Type B pancreatic cell (in vitro differentiated cells): ENCODE measurements at regions not wholly inside any gene's neighbourhood (a gene's known extent, or its start where the extent isn't known, plus 50 kb on each side); places are given as distances from the start of the nearest gene placed in this dataset.
A peak's percentile ranks its signal among the peaks of the same experiment; 100 is the strongest.

ENCODE experiments used
- DNase-seq: peaks from one replicate; pipeline ENCODE4 v3.0.0; 2021; ENCODE audit warnings: mixed read lengths; ENCODE audit not compliant: unreplicated experiment; ENCODE audit errors: extremely low spot score
- H3K27ac Mint-ChIP-seq: 2 replicates; pipeline ENCODE4 v1.8.0; 2021; ENCODE audit warnings: mild to moderate bottlenecking, mixed read lengths
- H3K27me3 Mint-ChIP-seq: 2 replicates; pipeline ENCODE4 v1.8.0; 2021; ENCODE audit warnings: mixed read lengths
- H3K36me3 Mint-ChIP-seq: 2 replicates; pipeline ENCODE4 v1.8.0; 2021; ENCODE audit warnings: mixed read lengths
- H3K4me1 Mint-ChIP-seq: one replicate; pipeline ENCODE4 v1.8.0; 2021; ENCODE audit warnings: mixed read lengths; ENCODE audit not compliant: unreplicated experiment
- H3K4me3 Mint-ChIP-seq: 2 replicates; pipeline ENCODE4 v1.8.0; 2021; ENCODE audit warnings: mild to moderate bottlenecking, mixed read lengths
- H3K9me3 Mint-ChIP-seq: 2 replicates; pipeline ENCODE4 v1.8.0; 2021; ENCODE audit warnings: mixed read lengths
- TF ChIP-seq, protein P1 (sequence below): fragments of 200-600 bp; sonication (generic); conservative IDR thresholded peaks from 2 replicates; pipeline ENCODE4 v1.5.0; 2021; ENCODE audit warnings: antibody characterized with exemption, mild to moderate bottlenecking

GRCh38 chr2:149271575-149271974 is 58.8 kb upstream of the LYPD6 start:
- H3K27me3 Mint-ChIP-seq = peaks cover 4% of the 10 kb centered on the region
- H3K4me3 Mint-ChIP-seq = no peak overlapping the region
- H3K9me3 Mint-ChIP-seq = peaks cover 18% of the 10 kb centered on the region
- H3K36me3 Mint-ChIP-seq = peaks cover 4% of the 10 kb centered on the region
- TF ChIP-seq, protein P1, sequence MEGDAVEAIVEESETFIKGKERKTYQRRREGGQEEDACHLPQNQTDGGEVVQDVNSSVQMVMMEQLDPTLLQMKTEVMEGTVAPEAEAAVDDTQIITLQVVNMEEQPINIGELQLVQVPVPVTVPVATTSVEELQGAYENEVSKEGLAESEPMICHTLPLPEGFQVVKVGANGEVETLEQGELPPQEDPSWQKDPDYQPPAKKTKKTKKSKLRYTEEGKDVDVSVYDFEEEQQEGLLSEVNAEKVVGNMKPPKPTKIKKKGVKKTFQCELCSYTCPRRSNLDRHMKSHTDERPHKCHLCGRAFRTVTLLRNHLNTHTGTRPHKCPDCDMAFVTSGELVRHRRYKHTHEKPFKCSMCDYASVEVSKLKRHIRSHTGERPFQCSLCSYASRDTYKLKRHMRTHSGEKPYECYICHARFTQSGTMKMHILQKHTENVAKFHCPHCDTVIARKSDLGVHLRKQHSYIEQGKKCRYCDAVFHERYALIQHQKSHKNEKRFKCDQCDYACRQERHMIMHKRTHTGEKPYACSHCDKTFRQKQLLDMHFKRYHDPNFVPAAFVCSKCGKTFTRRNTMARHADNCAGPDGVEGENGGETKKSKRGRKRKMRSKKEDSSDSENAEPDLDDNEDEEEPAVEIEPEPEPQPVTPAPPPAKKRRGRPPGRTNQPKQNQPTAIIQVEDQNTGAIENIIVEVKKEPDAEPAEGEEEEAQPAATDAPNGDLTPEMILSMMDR = no peak
- H3K27ac Mint-ChIP-seq = no peak overlapping the region
- DNase-seq = no peak
- peaks cover 8% of the 10 kb centered on the region for H3K4me1 Mint-ChIP-seq

- Mint-ChIP-seq H3K4me3 (peak overlapping the region; percentile 3), H3K36me3 (no peaks in the 10 kb centered on the region), H3K4me1 (peaks cover 35% of the 10 kb centered on the region), H3K27me3 (peaks cover 4% of the 10 kb centered on the region), H3K27ac (peak overlapping the region; percentile 33), H3K9me3 (peaks cover 9% of the 10 kb centered on the region)
- DNase-seq = no peak
- TF ChIP-seq, protein P1 = no peak
These were observed 52.1 kb upstream of the LYPD6 start for GRCh38 chr2:149278161-149278871.

- no peak for DNase-seq
- Mint-ChIP-seq H3K27me3 (peaks cover 4% of the 10 kb centered on the region), H3K36me3 (no peaks in the 10 kb centered on the region), H3K4me1 (peaks cover 35% of the 10 kb centered on the region), H3K4me3 (no peak overlapping the region), H3K9me3 (peaks cover 9% of the 10 kb centered on the region), H3K27ac (no peak overlapping the region)
- TF ChIP-seq, protein P1 = no peak
These were observed 51.5 kb upstream of the LYPD6 start for GRCh38 chr2:149278872-149279264.
